Chondrocyte (in vitro differentiated cells): ENCODE measurements at regions not wholly inside any gene's neighbourhood (a gene's known extent, or its start where the extent isn't known, plus 50 kb on each side); places are given as distances from the start of the nearest gene placed in this dataset.
"Not testable (repeated sequence)": the region's sequence is repeated elsewhere in the genome, so short reads cannot be mapped to it uniquely, and the experiment has no call there.

Experiments used
- DNase-seq: peaks from one replicate; pipeline ENCODE4 v3.0.0; 2021; ENCODE audit warnings: mixed read lengths, low spot score
- H3K27ac Mint-ChIP-seq: one replicate; pipeline ENCODE4 v1.8.0; 2021; ENCODE audit warnings: mild to moderate bottlenecking, moderate library complexity, mixed read lengths; ENCODE audit not compliant: unreplicated experiment
- H3K27me3 Mint-ChIP-seq: 2 replicates; pipeline ENCODE4 v1.8.0; 2021; ENCODE audit warnings: low read depth, mixed read lengths
- H3K36me3 Mint-ChIP-seq: 2 replicates; pipeline ENCODE4 v1.8.0; 2021; ENCODE audit warnings: low read depth, mixed read lengths
- H3K4me1 Mint-ChIP-seq: 2 replicates; pipeline ENCODE4 v1.8.0; 2021; ENCODE audit warnings: low read depth, mild to moderate bottlenecking, mixed read lengths
- H3K4me3 Mint-ChIP-seq: one replicate; pipeline ENCODE4 v1.8.0; 2021; ENCODE audit warnings: mild to moderate bottlenecking, moderate library complexity, mixed read lengths; ENCODE audit not compliant: unreplicated experiment
- H3K9me3 Mint-ChIP-seq: 2 replicates; pipeline ENCODE4 v1.8.0; 2021; ENCODE audit warnings: low read depth, mixed read lengths
- CTCF ChIP-seq: fragments of 200-600 bp; sonication (generic); IDR thresholded peaks from 2 replicates; pipeline ENCODE4 v1.5.0; 2021; ENCODE audit warnings: antibody characterized with exemption, mild to moderate bottlenecking, moderate library complexity

- peaks cover 3% of the 10 kb centered on the region for H3K4me1 Mint-ChIP-seq
- no peak for TF ChIP-seq CTCF
- no peak overlapping the region for H3K4me3 Mint-ChIP-seq
- H3K36me3 Mint-ChIP-seq = no peaks in the 10 kb centered on the region
- H3K9me3 Mint-ChIP-seq = no peaks in the 10 kb centered on the region
- no peak for DNase-seq
- H3K27ac Mint-ChIP-seq = no peak overlapping the region
- H3K27me3 Mint-ChIP-seq = peaks cover 5% of the 10 kb centered on the region
These were observed 610.6 kb downstream of the ZWINT start for GRCh38 chr10:55750458-55750857.

GRCh38 chr10:55747244-55747643 lies 613.8 kb downstream of the ZWINT start:
- TF ChIP-seq CTCF = no peak
- H3K4me3 Mint-ChIP-seq = no peak overlapping the region
- peaks cover 5% of the 10 kb centered on the region for H3K27me3 Mint-ChIP-seq
- no peak overlapping the region for H3K27ac Mint-ChIP-seq
- peaks cover 3% of the 10 kb centered on the region for H3K4me1 Mint-ChIP-seq
- DNase-seq = no peak
- H3K36me3 Mint-ChIP-seq = no peaks in the 10 kb centered on the region
- no peaks in the 10 kb centered on the region for H3K9me3 Mint-ChIP-seq

GRCh38 chr10:55746002-55746401 lies 615.1 kb downstream of the ZWINT start:
- Mint-ChIP-seq H3K27ac (no peak overlapping the region), H3K4me3 (no peak overlapping the region), H3K27me3 (peaks cover 5% of the 10 kb centered on the region), H3K4me1 (peaks cover 3% of the 10 kb centered on the region), H3K9me3 (no peaks in the 10 kb centered on the region), H3K36me3 (no peaks in the 10 kb centered on the region)
- no peak for TF ChIP-seq CTCF
- DNase-seq = no peak

GRCh38 chr10:55742487-55742886 lies 618.6 kb downstream of the ZWINT start:
- TF ChIP-seq CTCF = no peak
- no peak overlapping the region for H3K4me3 Mint-ChIP-seq
- no peak for DNase-seq
- no peaks in the 10 kb centered on the region for H3K36me3 Mint-ChIP-seq
- H3K4me1 Mint-ChIP-seq = no peaks in the 10 kb centered on the region
- H3K9me3 Mint-ChIP-seq = no peaks in the 10 kb centered on the region
- no peak overlapping the region for H3K27ac Mint-ChIP-seq
- peaks cover 6% of the 10 kb centered on the region for H3K27me3 Mint-ChIP-seq

- not testable (repeated sequence) for H3K4me3 Mint-ChIP-seq, H3K36me3 Mint-ChIP-seq, H3K27me3 Mint-ChIP-seq, DNase-seq, H3K9me3 Mint-ChIP-seq, H3K27ac Mint-ChIP-seq, H3K4me1 Mint-ChIP-seq
- TF ChIP-seq CTCF = peak; percentile 84
These were observed 620.3 kb downstream of the ZWINT start for GRCh38 chr10:55740767-55741166.
